ENCODE measurements at regions not wholly inside any gene's neighbourhood (a gene's known extent, or its start where the extent isn't known, plus 50 kb on each side); places are given as distances from the start of the nearest gene placed in this dataset.

DNA sequence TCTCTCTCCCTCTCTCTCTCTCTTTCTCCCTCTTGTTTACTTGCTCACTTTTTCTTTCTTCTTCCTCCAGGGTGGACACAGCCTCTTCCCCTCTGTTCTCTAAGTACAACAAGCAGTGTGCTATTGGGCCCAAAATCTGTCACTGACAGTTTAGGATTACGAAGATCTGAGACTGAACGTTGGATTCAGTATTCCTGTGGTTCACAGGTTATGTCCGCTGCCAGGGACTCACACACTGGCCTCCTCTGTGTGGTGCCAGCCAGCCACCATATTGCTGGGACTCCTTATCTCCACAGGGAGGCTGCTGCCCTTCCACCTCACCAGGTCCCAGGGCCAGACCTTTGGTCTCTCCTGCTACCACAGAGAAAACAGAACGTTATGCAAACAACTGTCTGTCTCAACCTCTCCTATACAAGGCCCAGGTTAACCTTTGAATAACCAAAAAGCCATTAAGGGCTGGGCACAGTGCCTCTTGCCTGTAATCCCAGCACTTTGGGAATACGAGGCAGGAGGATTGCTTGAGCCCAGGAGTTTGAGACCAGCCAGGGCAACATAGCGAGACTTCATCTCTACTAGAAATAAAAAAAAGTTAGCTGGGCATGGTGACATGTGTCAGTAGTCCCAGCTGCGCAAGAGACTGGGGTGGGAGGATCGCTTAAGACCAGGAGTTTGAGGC is 171.9 kb upstream of the RAB4A start:
- no peak for FAIRE-seq

DNA sequence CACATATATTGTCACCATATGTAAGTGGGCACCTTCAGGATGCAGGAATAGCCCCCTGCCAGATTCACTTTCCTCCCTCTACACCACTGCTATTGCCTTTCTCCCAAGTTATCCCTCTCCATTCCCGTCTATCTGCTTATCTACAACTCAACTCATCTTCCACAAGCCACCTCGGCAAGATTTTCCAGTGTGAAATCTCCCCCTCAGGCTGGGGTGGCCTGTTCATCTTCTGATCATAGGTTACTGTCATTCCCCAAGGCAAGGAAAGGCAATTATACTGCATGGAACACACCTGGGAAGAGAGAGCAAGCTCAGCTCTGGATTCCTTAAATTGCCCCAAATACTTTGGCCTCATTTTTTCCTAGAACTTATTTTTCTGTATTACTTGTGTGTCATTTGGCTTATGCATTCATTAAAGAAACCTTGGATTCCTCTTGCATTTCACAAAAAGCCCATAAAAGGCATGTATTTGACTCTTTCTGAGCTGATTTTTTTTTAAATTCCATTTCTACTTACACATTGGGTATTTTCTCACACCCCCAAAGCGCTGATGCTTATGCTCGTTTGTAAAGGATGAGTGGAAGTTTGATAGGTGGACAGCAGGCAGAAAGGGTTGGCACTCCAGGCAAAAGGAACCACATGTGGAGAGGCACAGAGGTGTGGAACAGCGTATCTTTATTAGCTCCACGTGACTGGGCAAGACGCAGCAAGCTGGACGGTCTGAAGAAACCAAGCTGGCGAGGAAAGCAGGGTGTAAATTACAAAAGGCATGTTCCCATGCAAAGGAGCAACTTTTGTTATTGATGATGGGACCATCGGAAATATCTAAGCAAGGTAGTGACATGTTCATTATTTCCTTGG is 169.7 kb upstream of the RAB4A start:
- FAIRE-seq, result no peak

DNA sequence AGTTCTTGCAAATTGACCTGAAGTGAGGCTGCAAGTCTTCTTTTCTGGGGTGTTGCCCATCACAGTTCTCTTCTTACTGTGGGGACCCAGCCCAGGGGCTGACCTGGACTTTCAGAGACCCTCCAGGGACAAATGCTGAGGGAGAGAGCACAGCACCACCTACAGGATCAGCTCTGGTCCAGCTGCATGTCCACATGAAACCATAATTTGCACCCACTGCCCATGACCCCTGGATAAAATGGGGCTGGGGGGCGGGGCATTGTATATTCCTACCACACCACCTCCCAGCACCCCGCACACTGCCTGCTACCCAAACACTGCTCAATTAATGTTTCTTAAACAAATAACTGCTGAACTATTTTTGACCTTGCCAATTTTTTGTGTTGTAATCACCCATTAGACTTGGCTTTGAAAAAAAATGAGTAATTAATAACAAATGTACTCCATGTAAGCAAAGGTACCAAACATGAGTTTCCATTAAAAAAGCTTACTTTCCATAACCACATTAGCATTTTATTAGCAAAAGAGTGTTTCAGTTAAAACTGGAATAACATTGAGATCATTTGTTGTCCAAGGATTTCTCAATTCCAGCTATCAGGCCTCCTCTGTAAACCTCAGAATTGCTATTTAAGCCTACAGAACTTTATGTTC is 168.0 kb upstream of the RAB4A start:
- no peak for FAIRE-seq

DNA sequence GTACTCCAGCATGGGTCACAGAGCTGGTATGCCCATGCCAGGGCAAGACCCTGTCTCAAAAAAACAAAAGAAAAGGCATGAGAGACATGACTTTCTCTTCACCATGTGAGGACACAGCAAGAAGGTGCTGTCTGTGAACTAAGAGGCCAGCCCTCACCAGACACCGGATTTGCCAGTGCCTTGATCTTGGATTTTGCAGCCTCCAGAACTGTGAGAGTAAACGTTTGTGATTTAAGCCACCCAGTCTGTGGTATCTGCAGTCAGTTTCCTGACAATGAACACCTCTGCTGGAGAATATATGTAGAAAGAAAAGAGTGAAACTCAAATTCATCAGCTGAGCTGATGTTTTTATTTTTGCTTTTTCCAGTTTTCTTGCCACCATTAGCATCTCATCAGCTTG is 166.3 kb upstream of the RAB4A start:
- no peak for FAIRE-seq

DNA sequence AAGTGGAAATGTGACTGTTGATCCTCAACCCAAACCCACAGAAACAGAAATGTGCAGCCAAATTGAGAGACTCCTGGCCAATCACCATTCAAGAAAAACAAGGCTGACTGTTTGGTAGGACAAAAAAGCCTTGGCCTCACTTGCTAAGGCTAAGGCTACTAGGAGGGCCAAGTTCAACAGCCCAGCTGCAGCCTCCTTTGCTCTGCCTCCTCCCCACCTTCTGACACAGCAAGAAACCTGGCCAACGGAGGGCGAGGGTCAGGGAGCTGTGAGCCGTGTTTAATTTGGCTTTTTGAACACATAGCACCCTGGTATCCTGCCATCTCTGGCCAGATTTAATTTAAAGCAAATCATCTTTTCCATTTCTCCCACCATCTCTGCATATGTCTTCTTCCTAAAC is 165.8 kb upstream of the RAB4A start:
- FAIRE-seq, result no peak

DNA sequence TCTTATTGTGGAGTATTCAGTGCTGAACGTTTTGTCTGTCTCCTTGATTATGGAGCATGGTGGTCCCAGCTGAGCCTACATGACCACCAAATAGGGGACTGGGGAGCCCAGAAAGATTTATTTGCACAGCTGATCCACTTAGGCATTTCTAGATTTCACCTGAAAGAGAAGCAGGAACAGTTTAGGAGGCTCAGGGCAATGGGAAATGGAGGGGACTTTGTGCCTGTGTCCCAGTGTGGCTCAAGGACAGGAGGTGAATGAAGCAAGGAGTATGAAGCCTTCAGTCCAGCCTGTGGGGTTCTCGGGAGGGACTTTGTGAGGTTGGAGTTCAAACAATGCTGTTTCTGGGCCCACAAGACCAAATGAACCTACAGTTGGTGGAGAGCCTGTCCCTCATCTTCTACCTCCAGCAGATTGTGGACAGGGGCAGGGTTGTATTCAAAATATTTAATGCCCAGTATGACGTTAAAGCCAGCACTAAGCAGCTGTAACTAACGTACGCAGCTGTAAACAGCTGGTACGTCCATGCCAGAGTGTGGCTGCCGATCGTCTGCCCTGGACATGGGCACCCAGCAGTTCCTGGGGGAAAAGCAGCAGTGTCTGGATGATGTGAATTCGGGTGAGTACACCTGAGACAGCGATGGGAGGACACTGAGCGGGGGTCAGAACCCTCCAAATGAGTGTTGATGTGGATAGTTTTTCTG is 164.9 kb upstream of the RAB4A start:
- no peak for FAIRE-seq

DNA sequence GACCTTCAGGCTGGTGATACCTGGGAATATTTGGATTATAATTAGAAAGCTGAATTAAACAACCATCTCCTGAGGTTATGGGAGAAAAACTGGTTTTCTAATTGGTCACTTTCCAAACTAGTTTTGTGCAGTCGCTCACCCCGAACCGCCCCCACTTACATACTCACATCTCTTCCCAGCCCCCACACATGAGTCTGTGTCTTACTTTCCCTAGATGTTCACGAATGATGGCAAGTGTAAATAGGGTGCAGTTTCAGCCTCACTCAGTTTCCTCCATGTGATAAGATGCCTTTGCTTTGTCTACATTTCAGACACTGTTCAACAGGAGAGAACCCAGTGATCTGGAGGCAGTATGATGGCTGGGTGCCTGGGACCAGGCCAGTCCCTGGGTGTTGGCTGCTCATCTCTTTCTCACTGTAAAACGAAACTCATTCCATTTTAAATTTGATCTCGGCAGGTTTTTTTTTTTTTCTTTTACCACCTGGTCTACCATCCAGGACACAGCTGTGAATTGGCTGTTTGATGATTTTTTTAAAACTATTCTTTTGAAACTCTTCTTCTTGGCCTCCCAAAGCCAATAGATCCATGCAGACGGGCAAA is 164.3 kb upstream of the RAB4A start:
- no peak for FAIRE-seq

DNA sequence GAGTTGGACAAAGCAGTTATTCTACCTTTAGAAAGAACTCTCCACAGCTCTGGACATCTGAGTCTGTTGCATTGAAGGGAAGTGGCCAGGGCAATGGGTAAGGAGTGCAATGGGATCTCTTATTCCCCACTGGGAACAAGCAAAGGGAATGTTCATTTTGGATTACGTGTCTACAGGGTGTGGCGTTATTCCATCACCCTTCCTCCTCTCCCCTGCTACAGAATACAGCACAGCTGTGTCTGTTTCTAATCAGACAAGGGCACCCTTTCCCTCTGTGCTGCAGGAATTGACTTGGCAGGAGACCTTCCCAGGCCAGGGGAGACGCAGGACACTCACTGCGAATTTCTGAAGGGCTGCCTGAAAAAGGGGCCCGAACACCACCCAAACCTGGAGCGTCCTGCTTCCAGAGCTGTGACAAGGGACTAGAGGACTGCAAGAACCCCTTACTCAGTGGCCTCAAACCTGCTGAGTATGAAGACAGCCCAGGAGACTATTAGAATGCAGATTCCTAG is 163.6 kb upstream of the RAB4A start:
- no peak for FAIRE-seq

DNA sequence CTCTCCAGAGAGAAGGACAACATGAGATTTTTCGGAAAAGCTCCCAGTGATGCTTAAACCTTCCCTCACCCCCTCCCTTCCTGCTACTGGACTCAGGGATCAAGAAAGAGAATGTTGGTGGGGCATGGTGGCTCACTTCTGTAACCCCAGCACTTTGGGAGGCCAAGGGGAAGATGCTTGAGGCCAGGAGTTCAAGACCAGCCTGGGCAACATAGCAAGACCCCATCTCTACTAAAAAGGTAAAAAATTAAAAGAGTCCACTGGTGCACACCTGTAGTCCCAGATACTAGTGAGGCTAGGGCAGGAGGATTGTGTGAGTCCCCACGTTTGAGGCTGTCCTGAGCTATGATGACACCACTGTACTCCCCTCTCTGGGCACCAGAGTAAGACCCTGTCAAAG is 162.9 kb upstream of the RAB4A start:
- no peak for FAIRE-seq

DNA sequence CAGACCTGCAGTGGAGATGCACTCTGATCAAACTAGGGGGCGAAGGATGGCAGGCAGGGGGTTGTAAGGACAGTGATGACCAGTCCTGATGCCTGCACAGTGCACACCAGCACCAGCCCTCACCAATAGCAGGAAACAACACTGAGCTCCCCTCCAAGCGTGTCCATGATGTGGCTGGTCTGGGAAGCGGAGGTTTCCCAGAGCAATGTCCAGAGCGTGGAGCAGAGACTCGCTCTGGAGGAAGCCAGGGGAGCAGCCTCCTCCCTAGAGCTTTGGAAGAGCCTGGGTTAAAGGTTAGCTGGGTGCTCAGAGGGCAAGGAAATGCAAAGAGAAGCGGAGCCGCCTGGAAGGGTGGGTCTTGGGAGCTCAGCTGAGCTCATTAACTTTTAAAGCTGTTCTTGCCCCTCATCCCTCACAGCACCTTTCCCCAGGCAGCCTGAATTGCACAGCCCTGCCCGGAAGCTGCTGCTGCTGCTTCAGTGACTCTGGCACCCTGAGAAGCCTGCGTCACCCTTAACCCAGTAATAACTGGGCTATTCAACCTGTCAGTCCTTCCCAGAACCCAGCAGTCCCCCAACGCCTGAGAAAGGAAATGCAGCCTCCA is 162.2 kb upstream of the RAB4A start:
- no peak for FAIRE-seq

DNA sequence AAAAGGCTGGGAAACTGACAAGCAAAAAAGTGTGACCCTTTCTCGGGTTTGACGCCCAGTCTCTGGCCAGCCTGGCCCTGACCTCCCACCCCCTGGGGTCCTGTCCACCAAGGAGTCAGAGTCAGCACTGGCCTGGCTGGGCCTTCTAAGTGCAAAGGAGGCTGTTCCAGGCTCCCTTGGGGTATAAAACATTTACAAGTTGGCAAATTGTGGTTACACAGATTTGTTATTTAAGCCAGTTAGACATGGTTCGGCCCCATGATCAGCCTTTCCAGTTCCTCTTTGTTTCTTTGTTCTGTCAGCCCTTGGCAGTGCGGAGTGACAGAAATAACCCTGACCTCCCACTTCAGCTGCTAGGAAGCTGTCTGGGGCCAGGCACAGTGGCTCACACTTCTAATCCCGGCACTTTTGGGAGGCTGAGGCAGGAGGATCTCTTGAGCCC is 161.6 kb upstream of the RAB4A start:
- no peak for FAIRE-seq

DNA sequence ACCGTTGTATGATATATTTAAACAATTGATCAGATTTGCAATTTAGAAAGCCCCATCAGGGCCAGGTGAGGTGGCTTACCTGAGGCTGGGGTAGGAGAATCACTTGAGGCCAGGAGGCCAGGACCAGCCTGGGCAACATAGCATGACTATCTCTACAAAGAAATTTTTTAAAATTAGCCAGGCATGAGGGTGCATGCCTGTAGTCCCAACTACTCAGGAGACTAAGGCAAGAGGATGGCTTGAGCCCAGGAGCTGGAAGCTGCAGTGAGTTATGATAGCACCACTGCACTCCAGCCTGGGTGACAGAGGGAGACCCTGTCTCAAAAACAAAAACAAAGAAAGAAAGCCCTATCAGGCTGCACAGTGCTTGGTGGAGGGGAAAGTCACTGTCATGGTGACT is 159.9 kb upstream of the RAB4A start:
- FAIRE-seq, result no peak

DNA sequence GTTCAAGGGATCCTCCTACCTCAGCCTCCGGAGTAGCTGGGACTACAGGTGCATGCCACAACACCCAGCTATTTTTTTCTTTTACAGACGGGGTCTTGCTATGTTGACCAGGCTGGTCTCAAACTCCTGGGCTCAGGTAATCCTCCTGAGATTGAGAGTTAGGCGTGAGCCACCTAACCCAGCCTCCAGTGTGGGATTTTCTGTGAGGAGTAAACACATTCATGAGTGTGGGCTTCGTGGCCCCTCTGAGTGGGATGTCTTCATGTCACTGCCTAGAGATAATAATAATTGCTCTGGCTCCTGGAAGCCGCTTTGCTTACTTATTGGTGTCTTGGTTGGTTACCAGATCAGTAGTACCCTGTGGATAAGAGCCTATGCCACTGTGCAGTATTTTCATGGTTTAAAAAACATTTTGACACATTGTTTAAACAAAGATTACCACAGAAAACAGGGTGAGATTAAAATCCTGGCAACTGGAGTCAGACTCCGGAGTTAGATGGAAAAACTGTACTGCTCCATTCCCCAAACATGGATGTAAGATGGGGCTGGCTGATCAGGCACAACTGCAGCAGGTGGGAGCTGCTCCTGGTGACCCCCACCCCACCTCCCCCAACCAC is 159.1 kb upstream of the RAB4A start:
- no peak for FAIRE-seq

DNA sequence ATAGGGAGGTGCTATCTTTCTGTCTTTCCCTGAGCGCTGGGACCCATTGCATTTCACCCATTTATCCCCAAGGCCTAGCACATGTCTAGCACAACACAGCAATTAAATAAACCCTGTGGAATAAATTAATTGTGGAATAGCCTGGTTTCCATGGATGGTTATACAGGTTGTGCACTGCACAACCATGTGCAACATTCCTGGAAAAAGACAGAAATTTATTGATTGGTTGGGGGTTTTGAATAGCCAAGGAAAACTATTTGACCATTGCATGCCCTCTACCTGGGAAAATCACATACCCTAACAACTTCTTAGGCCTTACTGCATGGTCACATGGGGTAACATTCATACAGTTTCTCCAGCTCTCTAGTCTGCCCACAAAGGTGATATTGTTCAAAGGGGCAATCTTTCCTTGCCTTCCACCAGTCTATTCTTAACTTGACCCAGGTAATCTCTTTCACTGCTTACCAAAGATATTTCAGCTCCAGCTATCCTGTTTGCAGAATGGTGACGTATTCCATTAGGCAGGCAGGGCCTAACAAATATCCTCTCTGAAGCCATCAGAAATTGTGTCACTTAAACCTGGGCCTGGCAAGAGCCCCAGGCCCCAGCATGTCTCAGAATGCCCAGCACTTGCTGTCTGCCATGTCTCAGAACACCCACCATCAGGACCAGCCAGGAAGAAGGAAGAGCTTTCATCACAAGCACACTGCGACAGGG is 157.9 kb upstream of the RAB4A start:
- FAIRE-seq, result no peak

DNA sequence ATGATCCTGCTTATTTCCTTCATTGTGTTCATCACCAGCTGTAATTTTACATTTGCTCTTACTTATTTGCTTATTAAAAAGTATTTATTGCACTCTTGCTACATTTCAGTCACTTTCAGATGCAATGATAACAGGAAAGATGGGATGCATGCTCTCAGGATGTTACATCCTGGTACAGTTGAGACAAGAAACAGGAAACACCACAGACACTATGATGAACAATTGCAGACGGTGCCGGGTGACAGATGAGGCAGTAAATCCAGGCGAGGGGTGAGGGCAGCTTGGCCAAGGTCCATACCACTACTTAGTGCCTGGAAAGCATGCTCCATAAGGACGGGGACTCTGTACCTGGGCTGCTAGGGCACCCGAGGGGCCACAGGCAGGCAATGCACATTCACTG is 156.6 kb upstream of the RAB4A start:
- FAIRE-seq, result no peak

DNA sequence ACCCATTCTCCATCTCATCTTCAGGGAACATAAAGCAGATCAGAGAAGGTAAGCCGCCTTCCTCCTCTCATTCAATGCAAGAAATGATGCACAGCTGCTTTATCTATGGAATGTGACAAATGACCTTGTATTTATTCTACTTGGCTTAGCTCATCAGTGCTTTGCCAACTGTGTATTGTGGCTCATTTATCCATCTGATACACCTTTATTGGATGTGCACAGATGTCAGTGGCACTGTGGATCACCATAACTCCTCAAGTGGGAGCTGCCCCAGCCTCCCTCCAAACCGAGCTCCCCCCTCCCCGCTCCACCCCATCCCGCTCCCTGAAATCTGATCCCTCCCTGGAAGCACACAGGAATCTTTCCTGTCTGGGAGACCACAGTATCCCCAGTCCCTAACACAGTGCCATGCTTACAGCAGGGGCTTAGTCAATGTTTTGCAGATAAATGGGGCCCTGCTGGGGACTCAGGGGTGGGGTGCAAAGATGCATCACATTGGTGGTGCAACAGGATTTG is 156.0 kb upstream of the RAB4A start:
- FAIRE-seq, result no peak

DNA sequence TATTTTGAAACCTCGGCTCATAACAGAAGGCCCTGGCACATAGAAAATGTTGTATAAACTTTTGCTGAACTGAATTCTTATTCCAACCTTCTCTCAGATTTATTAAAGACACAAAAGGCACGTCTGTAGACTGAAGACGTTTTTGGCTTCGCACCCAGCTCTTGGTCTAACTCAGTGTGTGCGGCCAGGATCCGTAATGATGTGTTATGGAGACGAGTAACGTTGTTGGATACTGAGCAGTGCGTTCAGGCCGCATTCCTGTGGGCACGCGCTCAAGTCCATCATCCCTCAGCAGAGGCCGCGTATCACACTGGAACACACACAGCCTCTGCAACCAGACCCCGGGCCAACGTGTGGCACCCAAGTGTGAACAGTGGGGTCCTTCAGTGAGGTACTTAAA is 154.8 kb upstream of the RAB4A start:
- FAIRE-seq, result no peak

DNA sequence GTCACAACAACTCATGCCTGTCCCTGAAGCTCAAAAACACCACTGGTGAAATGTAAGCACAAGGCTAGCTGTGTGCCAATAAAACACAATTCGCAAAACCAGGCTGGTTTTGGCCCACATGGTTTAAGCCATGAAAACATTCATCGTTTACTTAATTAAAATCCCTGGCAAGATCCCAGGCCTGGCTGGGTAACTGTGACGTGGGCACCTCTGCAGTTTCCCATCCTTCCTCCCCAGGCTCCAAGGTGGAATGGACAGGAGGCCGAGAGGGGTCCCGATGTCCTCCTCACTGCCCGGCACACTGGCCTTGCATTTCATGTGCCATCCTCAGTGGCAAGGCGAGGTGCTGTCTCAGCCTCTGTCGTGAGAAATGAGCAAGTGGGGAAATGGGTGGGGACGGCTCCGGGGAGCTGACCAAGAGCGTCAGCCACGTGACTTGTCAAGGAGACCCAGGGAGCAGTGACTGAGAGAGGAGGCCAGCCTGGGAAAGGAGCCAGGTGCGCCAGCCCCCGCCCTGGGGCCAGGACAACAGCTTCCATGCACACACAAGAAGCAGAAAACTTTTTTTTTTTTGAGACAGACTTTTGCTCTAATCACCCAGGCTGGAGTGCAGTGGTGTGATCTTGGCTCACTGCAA is 153.1 kb upstream of the RAB4A start:
- no peak for FAIRE-seq

DNA sequence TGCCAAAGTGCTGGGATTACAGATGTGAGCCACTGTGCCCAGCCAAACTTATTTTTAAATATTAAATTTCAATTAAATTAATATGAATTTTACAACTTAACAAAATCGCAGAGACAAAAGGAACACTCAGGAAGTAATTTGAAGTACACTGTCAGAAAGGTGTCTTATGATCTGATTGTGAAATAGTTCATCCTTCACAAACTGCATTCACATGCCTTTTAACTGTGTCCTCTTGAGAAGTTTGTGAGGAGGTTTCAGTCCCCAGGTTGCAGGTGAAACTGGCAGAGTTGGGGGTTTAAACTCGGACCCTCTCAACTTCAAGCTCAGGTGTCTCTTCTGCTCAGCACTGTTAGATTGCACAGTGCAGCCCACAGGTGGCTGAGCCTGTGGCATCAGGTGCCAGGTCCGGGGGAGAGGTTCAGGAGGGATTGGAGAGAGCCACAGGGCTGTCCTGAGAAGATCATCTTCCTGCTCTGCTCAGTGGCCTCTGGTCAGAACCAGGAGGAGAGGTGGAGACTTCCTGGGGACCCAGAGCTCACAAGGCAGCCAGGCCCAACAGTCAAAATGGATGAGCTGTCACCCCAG is 152.3 kb upstream of the RAB4A start:
- FAIRE-seq, result no peak

DNA sequence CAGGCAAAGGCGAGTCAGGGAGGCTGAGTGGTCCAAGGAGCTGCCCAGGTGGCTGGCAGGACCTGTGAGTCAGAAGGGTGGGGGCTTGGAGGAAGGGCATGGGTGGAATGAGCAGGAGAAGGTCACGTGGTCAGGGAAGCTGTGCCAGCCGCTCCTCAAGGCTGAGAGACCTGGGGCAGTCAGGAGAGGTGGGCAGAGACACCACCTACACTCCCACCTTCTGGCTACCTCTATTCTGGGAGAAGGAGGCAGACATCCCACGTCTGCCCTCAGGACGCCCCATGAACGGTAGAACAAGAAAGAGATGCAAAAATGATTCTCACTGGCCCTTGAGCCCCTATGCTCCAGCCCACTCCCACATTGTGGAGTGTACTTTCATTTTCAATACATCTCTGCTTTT is 151.8 kb upstream of the RAB4A start:
- no peak for FAIRE-seq
